IPS-20b (cell line): ENCODE measurements at regions not wholly inside any gene's neighbourhood (a gene's known extent, or its start where the extent isn't known, plus 50 kb on each side); places are given as distances from the start of the nearest gene placed in this dataset.
"Not testable (repeated sequence)": the region's sequence is repeated elsewhere in the genome, so short reads cannot be mapped to it uniquely, and the experiment has no call there.

Source experiments
- H3K27ac ChIP-seq: one replicate; pipeline ENCODE4 v1.5.1; 2013; ENCODE audit warnings: low read length
- H3K27me3 ChIP-seq: 2 replicates; pipeline ENCODE4 v1.6.1; 2013; ENCODE audit warnings: mild to moderate bottlenecking, low read length, inconsistent platforms; ENCODE audit not compliant: insufficient read depth
- H3K36me3 ChIP-seq: 2 replicates; pipeline ENCODE4 v1.6.1; 2013; ENCODE audit warnings: low read depth, mild to moderate bottlenecking, inconsistent platforms, low read length, moderate library complexity; ENCODE audit not compliant: insufficient read depth
- H3K4me1 ChIP-seq: 2 replicates; pipeline ENCODE4 v1.6.1; 2013; ENCODE audit warnings: mild to moderate bottlenecking, control low read depth, inconsistent platforms, low read length, moderate library complexity; ENCODE audit not compliant: insufficient read depth
- H3K4me3 ChIP-seq: 2 replicates; pipeline ENCODE4 v1.5.1; 2013; ENCODE audit warnings: mild to moderate bottlenecking, low read length, inconsistent platforms
- H3K9ac ChIP-seq: 2 replicates; pipeline ENCODE4 v1.6.1; 2013; ENCODE audit warnings: low read depth, mild to moderate bottlenecking, inconsistent platforms, low read length, moderate library complexity
- H3K9me3 ChIP-seq: 2 replicates; pipeline ENCODE4 v1.6.1; 2013; ENCODE audit warnings: mild to moderate bottlenecking, low read depth, low read length, inconsistent platforms; ENCODE audit not compliant: insufficient read depth

GRCh38 chr16:35203636-35204035 lies 1744.2 kb downstream of the TP53TG3F start:
- H3K27me3 ChIP-seq, result no peaks in the 10 kb centered on the region
- no peak overlapping the region for H3K4me3 ChIP-seq
- H3K36me3 ChIP-seq, result no peaks in the 10 kb centered on the region
- peaks cover 91% of the 10 kb centered on the region for H3K9me3 ChIP-seq
- H3K27ac ChIP-seq, result no peak overlapping the region
- no peak overlapping the region for H3K9ac ChIP-seq
- H3K4me1 ChIP-seq, result no peaks in the 10 kb centered on the region

GRCh38 chr16:35207059-35207999 lies 1747.9 kb downstream of the TP53TG3F start:
- no peaks in the 10 kb centered on the region for H3K4me1 ChIP-seq
- peaks cover 90% of the 10 kb centered on the region for H3K9me3 ChIP-seq
- H3K27ac ChIP-seq, result no peak overlapping the region
- no peaks in the 10 kb centered on the region for H3K27me3 ChIP-seq
- no peak overlapping the region for H3K9ac ChIP-seq
- H3K4me3 ChIP-seq, result no peak overlapping the region
- H3K36me3 ChIP-seq, result no peaks in the 10 kb centered on the region

- H3K9ac ChIP-seq, result no peak overlapping the region
- no peaks in the 10 kb centered on the region for H3K4me1 ChIP-seq
- H3K4me3 ChIP-seq, result no peak overlapping the region
- no peaks in the 10 kb centered on the region for H3K27me3 ChIP-seq
- peaks cover 87% of the 10 kb centered on the region for H3K9me3 ChIP-seq
- no peak overlapping the region for H3K27ac ChIP-seq
- H3K36me3 ChIP-seq, result no peaks in the 10 kb centered on the region
Observed at GRCh38 chr16:35208001-35208935, 1748.9 kb downstream of the TP53TG3F start.

DNA sequence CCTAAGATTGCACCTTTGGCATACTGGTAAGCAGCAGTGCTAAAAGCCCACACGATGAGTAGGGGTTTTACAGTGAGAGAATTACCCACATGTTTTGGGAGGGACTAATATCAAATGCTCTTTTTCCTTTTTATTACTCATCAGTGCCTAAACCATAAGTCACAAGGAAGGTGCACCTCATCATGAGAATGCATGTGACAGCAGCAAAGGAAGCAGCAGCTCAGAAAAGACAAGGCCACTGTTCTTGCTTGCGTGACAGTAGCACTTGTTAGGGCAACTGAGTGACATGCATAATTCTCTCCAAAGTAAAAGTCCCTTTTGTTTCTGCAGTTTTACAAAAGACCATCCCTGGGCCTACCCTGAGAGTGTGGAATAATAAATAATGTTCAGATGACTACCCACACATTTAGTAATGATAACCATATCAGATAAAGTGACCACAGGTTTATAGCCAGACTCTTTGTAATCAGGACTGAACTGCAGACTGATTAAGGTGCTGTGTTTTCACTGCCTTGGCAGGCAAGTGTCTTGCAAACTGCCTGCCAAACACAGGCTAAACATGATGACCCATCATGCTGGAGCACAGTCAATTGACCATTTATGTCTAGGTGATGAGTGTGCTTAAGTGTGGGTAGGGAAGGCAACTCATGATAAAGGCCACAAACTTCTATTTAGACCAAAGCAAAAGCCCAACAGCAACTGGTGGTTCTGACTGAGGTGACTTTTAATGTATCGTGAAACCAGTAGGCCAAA lies 1751.4 kb downstream of the TP53TG3F start:
- Histone ChIP-seq H3K36me3 (no peaks in the 10 kb centered on the region), H3K4me1 (no peaks in the 10 kb centered on the region), H3K27me3 (no peaks in the 10 kb centered on the region), H3K9me3 (peaks cover 91% of the 10 kb centered on the region), H3K27ac (no peak overlapping the region), H3K9ac (no peak overlapping the region), H3K4me3 (no peak overlapping the region)

DNA sequence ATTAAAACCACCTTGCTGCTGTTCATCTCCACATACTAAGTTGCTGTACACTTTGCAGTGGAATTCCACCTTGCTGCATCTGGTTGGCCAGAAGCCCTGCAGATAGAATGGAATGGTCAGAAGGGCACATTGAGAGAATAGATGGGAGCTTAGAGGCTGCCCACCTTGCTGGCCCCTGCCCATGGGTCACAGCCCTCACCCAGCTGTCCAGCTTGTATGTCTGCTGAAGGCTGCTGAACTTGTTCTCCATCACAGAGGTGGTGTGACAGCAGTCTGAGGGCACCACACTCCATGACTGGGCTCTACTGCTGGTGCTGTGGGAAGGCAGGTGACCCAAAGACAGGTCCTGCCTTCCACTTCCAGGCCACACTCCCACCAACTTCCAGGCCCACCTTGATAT lies 1755.4 kb downstream of the TP53TG3F start:
- Histone ChIP-seq H3K36me3 (no peaks in the 10 kb centered on the region), H3K4me1 (no peaks in the 10 kb centered on the region), H3K27me3 (no peaks in the 10 kb centered on the region), H3K9me3 (peaks cover 77% of the 10 kb centered on the region), H3K9ac (no peak overlapping the region), H3K4me3 (no peak overlapping the region), H3K27ac (no peak overlapping the region)

DNA sequence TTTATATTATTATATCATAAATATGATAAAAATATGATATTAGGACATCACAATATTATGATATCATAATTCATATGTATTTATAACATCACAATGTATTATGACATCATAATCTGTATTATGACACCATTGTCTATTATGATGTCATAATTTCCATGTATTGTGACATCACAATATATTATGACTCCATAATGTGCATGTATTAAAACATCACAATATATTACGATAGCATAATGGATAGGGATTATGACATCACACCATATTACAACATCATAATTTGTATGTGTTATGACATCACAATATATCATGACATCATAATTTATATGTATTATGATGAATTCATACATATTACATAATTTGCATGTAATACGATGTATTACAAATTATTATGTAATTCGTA lies 1755.9 kb downstream of the TP53TG3F start:
- Histone ChIP-seq H3K4me3 (no peak overlapping the region), H3K9me3 (peaks cover 77% of the 10 kb centered on the region), H3K9ac (no peak overlapping the region), H3K27me3 (no peaks in the 10 kb centered on the region), H3K36me3 (no peaks in the 10 kb centered on the region), H3K27ac (no peak overlapping the region), H3K4me1 (no peaks in the 10 kb centered on the region)

DNA sequence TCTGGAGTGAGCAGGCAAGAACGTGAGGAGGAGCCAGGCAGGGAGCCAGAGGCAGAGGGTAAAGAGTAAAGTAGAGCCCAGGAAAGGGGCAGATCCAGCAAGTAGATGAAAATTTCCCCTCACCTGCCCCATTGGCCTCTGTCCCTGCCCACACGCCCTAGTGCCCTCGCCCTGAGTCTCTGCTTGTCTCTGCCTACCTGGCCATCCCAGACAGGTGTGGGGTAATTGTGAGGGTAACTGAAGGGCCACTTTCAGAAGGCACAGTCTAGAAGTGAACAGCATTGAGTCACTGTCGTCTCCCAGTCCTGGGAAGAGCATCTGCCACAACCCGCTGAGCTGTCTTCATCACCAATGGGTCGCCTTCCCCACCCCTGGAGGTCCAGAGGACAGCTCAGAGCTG lies 1756.8 kb downstream of the TP53TG3F start:
- H3K4me1 ChIP-seq, H3K36me3 ChIP-seq, H3K27ac ChIP-seq, H3K27me3 ChIP-seq, H3K9ac ChIP-seq, H3K4me3 ChIP-seq: not testable (repeated sequence)
- H3K9me3 ChIP-seq, result peaks cover 75% of the 10 kb centered on the region

DNA sequence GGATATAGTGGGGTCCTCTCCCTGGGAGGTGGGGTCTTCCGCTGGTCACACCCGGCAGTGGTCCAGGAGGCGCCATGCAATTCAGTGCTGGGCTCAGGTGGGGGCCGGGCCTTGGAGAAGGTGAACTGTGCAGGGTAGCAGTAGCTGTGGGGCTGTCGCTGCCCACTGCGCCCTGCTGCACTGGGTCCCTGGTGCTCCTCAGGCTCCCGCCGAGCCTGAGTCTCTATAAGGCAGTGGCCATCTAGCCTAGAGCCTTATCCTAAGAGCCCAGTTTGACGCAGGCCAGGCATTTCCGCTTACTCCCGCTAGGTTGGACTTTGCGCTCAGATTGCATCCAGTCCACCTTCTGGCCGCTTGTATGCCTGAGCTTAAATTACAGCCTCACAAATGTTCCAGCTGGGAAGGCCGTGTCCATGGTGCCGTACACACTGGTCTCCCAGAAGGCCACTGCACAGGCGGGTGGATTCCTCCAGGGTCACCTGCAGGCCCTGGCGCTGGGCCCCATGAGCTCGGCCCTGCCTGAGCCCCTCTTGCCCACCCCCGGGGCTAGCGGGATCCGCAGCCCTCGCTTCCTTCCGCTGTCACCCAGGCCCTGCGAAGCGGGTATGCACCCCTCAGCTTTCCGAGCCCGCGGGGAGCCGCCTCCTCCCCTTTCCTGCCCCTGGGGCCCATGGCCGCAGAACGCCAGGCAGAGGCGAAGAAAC lies 1762.2 kb downstream of the TP53TG3F start:
- H3K36me3 ChIP-seq, result no peaks in the 10 kb centered on the region
- H3K4me1 ChIP-seq, result no peaks in the 10 kb centered on the region
- no peak overlapping the region for H3K4me3 ChIP-seq
- H3K27ac ChIP-seq, result no peak overlapping the region
- H3K27me3 ChIP-seq, result no peaks in the 10 kb centered on the region
- no peak overlapping the region for H3K9ac ChIP-seq
- peaks cover 67% of the 10 kb centered on the region for H3K9me3 ChIP-seq

DNA sequence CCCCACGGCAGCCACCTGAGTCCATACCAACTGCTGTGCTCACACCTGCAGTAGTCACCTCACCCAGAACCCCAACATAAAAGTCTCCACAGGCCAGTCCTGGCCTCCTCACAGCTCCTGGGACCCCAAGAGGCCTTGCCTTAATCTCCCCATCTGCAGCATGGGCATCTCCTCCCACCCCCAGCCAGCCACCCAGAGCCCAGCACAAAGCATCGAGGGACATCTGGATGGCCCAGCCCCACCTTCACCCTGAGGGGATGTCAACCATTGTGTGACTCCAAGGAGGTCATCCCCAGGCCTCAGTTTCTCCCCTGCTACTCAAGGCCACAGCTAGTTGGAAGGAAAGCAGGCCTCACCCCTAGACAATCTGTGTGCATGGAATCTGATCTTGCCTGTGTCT lies 1775.3 kb downstream of the TP53TG3F start:
- no peak overlapping the region for H3K9ac ChIP-seq
- H3K4me3 ChIP-seq, result no peak overlapping the region
- peaks cover 75% of the 10 kb centered on the region for H3K9me3 ChIP-seq
- H3K27me3 ChIP-seq, result no peaks in the 10 kb centered on the region
- H3K27ac ChIP-seq, result no peak overlapping the region
- H3K4me1 ChIP-seq, result no peaks in the 10 kb centered on the region
- no peaks in the 10 kb centered on the region for H3K36me3 ChIP-seq

- no peaks in the 10 kb centered on the region for H3K27me3 ChIP-seq
- no peaks in the 10 kb centered on the region for H3K36me3 ChIP-seq
- H3K4me3 ChIP-seq, result no peak overlapping the region; the same call in 1 of the 2 replicates
- H3K4me1 ChIP-seq, result no peaks in the 10 kb centered on the region
- H3K9ac ChIP-seq, result no peak overlapping the region
- peaks cover 96% of the 10 kb centered on the region for H3K9me3 ChIP-seq
- no peak overlapping the region for H3K27ac ChIP-seq
Observed at GRCh38 chr16:35239561-35239960, 1780.1 kb downstream of the TP53TG3F start.

- Histone ChIP-seq H3K4me1 (no peaks in the 10 kb centered on the region), H3K27me3 (no peaks in the 10 kb centered on the region), H3K9me3 (peaks cover 80% of the 10 kb centered on the region), H3K27ac (no peak overlapping the region), H3K36me3 (no peaks in the 10 kb centered on the region), H3K9ac (no peak overlapping the region), H3K4me3 (no peak overlapping the region)
Observed at GRCh38 chr16:35249051-35249450, 1789.6 kb downstream of the TP53TG3F start.
